ENCODE measurements at regions not wholly inside any gene's neighbourhood (a gene's known extent, or its start where the extent isn't known, plus 50 kb on each side); places are given as distances from the start of the nearest gene placed in this dataset.

DNA sequence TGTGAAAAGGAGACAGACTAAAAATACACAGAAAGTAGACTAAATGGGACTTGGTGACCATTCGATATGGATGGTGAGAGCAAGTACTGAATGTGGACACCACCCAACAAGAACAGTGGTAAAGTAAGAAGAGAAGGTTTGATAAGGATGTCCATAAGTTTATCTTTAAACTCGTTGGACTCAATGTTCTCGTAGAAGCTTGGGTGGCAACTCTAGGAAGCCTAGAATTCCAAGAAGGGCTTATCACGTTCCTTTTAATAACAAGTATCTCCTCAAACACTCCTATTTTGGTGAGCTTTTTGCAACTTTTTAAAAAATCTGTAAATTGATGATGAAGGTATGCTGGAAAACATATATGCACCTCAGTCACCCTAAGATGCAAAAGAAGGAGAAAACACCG, 108.6 kb upstream of the CDH6 start:
- TF ChIP-seq, protein P1, sequence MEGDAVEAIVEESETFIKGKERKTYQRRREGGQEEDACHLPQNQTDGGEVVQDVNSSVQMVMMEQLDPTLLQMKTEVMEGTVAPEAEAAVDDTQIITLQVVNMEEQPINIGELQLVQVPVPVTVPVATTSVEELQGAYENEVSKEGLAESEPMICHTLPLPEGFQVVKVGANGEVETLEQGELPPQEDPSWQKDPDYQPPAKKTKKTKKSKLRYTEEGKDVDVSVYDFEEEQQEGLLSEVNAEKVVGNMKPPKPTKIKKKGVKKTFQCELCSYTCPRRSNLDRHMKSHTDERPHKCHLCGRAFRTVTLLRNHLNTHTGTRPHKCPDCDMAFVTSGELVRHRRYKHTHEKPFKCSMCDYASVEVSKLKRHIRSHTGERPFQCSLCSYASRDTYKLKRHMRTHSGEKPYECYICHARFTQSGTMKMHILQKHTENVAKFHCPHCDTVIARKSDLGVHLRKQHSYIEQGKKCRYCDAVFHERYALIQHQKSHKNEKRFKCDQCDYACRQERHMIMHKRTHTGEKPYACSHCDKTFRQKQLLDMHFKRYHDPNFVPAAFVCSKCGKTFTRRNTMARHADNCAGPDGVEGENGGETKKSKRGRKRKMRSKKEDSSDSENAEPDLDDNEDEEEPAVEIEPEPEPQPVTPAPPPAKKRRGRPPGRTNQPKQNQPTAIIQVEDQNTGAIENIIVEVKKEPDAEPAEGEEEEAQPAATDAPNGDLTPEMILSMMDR (conservative IDR thresholded peaks at IDR 0.05 in 1 of 2, IDR thresholded peaks at IDR 0.05 in 1 of 2; ENCODE audit: low read depth in 1 of 2, low read length in 2 of 2), result no peak
- no peak for TF ChIP-seq EZH2 (IDR thresholded peaks at IDR 0.05; ENCODE audit: low read length, missing control alignments)

All from fibroblast of lung (primary cell).